ENCODE measurements at regions not wholly inside any gene's neighbourhood (a gene's known extent, or its start where the extent isn't known, plus 50 kb on each side); places are given as distances from the start of the nearest gene placed in this dataset.

GRCh38 chr1:217164403-217164802 is 441.2 kb upstream of the ESRRG start:
- TF ChIP-seq CTCF (conservative IDR thresholded peaks at IDR 0.05; ENCODE audit: low read length) (no peak), EZH2phosphoT487 (IDR thresholded peaks at IDR 0.05; ENCODE audit: borderline replicate concordance) (no peak)

Data from Loucy (cell line).